HT-29 (cell line): ENCODE measurements at regions not wholly inside any gene's neighbourhood (a gene's known extent, or its start where the extent isn't known, plus 50 kb on each side); places are given as distances from the start of the nearest gene placed in this dataset.
"Not testable (repeated sequence)": the region's sequence is repeated elsewhere in the genome, so short reads cannot be mapped to it uniquely, and the experiment has no call there.

ENCODE experiments used
- DNase-seq: peaks from one replicate; pipeline ENCODE4 v3.0.0-alpha.2; 2015; ENCODE audit warnings: low spot score

DNA sequence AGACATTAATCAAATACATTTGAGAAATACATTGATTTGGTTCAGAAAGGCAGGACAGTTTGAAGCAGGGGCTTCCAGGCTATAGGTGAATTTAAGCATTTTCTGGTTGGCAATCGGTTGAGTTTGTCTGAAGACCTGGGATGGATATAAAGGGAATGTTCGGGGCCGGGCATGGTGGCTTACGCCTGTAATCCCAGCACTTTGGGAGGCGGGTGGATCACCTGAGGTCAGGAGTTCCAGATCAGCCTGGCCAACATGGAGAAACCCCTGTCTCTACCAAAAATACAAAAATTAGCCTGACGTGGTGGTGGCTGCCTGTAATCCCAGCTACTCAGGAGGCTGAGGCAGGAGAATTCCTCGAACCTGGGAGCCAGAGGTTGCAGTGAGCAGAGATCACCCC is 166.5 kb upstream of the ATP10A start:
- DNase-seq, result not testable (repeated sequence)

DNA sequence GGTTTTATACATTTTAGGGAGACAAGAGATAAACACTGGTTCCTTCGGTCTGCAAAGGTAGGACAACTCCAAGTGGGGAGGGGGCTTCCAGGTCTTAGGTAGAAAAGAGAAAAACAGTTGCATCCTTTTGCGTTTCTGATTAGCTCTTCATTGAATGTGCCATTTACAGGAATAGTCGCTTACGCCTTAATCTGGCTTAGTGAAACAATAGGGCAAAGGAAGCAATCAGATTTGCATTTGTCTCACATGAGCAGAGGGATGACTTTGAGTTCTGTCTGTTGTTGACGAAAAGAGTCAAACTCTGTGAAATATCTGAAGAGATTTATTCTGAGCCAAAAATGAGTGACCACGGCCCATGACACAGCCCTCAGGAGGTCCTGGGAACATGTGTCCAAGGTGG is 166.0 kb upstream of the ATP10A start:
- no peak for DNase-seq

DNA sequence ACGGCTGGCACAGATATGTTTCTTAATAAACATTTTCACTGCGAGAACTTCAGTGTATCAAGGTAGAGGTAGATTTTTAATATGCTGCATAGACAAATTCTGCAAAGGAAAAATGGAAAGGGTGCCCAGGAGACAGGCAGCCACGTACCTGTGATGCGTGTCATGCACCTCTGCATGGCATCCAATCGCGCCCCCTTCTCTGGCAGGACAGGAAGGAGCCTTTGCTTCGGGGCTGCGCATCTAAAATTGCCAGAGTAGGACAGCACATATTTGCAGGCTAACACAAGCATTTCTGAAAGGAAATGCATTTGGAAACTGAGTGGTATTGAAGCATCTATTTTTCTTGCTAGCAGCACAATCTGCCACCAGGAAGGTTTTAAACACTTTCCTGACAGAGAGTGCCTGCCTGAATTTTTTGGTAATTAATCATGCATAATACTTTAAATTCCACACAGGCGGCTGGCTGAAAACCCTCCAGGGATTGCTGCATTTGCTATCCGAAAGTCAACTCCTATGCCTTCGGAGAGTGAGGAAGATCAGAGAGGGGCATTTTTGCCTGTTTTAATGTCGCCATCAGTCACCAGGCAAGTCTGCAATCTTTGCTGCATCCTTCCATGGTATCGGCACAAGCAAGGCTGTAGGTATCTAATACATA is 165.1 kb upstream of the ATP10A start:
- no peak for DNase-seq

DNA sequence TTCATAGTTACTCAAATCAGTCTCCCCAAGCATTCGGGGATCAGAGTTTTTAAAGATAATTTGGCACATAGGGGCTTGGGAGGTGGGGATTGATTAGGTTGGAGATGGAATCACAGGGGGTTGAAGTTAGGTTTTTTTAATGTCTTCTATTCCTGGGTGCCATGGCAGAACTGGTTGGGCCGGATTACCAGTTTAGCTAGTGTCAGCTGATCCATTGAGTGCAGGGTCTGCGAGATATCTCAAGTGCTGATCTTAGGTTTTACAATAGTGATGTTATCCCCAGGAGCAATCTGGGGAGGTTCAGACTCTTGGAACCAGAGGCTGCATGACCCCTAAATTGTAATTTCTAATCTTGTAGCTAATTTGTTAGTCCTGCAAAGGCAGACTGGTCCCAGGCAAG is 163.5 kb upstream of the ATP10A start:
- not testable (repeated sequence) for DNase-seq

DNA sequence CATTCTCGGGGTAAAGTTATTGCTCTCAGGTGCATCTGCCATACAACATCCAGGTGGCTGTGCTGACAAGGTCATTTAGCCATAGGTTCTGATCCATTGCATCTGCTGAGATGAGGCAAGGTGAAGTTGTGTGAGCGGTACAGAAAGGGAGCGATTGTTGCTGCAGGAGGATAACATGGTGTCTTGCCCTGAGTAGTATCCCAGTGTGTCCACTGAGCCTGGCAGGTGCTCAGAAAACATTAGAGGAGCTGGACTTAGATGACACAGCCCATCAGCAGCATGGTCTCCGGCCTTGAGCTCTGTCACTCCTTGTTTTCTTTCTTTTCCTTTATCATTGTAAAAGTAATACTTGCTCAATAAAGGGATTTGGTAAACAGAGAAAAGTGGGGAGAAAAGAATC is 161.1 kb upstream of the ATP10A start:
- no peak for DNase-seq

DNA sequence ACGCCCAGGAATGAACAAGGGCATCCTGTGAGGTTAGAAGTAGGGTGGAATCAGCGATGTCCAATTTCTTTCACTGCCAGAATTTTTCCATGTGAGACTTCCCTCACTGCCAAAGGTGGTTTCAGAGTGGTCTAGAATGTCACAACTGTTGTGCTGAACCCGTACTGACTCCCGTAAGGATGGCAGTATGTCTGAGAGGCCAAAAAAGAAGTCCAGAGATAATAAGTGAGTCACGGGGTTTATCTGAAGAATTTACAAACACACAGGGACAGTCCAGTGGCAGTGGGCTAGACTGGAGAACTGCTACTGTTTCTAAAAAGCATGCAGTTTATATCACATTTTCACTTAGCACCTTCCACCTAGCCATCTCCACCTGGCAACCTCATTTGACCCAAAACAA is 160.6 kb upstream of the ATP10A start:
- no peak for DNase-seq

DNA sequence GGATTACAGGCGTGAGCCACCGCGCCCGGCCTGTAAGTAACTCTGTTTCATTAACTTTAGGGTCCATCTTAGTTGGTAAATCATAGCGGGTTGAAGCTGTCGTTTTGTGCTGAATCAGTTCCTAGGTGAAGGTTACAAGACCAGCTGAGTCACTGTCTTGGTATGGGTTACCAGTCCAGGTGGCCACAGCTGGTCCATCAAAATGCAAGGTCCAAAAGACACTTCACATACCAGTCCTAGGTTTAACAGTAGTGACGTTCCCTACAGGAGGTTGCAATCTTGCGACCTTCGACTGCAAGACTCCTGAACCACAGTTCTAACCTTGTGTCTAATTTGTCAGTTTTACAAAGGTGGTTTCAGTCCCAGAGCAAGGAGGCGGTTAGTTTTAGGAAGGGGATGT is 160.1 kb upstream of the ATP10A start:
- no peak for DNase-seq

DNA sequence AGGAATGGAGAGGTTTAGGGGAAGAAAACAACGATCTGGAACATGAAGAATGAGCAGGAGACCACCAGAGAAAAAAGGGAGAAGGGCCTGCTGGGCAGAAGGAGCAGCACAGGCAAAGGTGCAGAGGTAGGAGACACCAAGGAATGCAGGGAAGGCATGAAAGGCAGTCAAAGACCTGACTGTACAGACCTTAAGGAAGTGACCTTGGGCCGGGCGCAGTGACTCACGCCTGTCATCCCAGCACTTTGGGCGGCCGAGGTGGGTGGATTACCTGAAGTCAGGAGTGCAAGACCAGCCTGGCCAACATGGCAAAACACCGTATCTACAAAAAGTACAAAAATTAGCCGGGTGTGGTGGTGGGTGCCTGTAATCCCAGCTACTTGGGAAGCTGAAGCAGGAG is 157.7 kb upstream of the ATP10A start:
- DNase-seq, result no peak

DNA sequence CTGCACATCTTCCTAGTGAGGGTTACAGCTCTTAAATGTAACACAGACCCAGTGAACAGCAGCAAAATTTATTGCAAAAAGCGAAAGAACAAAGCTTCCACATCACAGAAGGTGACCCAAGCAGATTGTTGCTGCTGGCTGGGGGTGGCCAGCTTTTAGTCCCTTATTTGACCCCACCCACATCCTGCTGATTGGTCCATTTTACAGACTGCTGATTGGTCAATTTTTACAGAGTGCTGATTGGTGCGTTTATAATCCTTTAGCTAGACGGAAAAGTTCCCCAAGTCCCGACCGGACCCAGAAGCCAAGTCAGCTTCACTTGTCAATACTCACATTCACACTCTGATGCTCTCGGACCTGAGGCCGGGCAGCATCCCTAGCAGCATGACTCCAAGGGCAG is 154.5 kb upstream of the ATP10A start:
- no peak for DNase-seq

DNA sequence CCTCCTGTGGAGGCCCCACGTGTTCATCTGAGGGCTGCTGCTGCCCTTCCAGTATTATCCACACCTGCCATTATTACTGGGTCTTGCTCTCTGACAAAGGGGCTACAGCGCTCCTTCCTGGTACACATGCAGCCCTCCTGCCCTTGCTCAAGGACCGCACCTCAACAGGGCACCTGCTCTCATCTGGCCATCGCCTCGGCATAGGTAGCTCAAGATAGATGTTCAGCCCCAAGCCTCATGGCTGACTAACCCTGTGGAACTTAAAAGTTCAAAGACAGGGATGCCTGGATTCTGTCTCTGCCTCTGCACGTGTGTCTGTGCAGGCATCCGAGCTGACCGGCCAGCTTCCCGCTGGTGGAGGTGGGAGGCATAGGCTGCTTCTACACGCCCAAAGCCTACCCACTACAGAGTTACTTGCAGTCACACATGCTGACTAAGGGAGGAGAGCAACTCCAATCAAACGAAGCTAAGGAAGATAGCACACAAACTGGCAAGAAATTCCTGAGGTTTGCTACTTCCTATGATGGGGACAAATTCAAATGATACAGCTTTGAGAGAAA is 152.5 kb upstream of the ATP10A start:
- DNase-seq, result no peak

DNA sequence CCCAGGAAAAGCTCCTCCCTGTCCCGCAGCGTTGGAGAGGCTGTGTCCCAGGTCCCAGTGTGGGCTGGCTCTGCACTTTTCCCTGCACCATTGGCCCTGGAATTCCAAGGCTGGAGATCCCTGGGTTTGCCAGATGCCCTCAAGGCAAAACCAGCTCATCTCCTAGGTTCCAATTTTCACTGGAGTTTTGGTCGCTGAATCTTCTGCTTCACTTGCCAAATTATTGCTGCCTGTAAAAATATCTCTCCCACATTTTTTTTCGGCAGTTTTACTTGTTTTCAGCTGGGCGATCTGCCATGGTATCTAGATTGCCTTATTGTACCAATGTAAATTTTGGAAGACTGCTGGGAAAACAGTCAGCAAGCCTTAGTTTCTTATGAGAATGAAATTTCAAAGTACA is 150.9 kb upstream of the ATP10A start:
- DNase-seq, result no peak

DNA sequence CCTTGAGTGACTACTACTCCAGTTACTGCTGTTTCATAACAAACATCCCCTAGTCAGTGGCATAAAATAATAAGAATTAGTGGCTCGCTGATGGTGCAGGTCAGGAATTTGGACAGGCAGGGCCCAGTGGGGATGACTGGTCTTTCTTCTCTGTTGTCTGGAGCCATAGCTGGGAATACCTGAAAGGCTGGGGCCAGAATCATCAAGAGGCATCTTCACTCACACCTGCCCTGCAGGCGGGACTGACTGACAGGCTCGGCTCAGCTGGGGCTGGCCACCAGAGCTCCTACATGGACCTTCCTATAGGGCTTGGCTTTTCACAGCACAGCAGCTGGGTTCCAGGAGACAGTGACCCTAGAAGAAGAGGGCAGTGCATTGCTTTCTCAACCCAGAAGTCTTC is 148.8 kb upstream of the ATP10A start:
- DNase-seq, result no peak

DNA sequence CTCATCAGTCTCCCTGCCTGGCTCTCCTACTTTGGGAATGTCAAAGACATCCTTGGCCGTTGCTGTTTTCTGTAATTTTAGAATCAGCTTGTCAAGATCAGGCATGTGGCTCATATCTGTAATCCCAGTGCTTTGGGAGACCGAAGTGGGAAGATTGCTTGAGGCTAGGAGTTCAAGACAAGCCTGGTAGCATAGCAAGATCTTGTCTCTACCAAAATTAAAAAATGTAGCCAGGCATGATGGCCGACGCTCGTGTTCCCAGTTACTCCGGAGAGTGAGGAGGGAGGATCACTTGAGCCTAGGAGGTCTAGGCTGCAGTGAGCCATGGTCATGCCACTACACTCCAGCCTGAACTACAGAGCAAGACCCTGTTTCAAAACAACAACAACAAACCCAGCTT is 144.0 kb upstream of the ATP10A start:
- DNase-seq, result no peak

DNA sequence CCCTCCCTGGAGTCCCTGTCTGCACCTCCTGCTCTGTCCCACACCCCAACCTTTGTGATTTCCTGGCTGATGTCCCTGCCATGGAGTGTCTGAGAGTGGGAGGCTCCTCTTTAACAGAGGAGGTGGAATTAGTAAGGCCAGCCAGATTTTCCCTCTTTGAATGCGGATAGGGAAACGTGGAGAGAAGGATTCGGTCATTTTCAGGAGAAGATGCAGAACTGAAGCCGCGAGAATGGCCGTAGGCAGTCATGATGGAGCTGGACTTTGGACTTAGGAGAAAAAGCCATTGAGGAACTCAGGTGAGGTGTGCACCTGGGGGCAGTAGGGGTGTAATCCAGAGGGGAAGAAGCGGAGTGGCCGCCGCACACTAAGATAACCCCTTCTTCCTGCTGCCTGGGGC is 138.1 kb upstream of the ATP10A start:
- no peak for DNase-seq

DNA sequence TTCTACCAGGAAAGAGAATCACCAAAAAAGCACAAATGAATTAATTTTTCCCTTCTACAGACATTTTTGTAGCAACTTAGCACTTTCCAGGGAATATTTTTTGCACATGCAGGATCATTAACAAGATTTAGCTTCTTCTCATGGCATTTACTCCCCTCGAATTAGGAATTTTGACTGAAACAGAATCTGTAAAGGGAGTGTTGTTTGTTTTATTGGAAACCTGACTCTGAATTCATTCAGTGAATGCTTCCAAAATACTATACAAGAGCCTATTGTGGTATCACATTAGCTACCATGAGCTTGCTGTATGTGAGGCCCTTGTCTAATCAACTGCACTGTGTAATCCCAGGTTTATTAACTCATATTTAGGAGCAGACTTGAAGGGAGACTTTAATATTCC is 130.4 kb upstream of the ATP10A start:
- no peak for DNase-seq

DNA sequence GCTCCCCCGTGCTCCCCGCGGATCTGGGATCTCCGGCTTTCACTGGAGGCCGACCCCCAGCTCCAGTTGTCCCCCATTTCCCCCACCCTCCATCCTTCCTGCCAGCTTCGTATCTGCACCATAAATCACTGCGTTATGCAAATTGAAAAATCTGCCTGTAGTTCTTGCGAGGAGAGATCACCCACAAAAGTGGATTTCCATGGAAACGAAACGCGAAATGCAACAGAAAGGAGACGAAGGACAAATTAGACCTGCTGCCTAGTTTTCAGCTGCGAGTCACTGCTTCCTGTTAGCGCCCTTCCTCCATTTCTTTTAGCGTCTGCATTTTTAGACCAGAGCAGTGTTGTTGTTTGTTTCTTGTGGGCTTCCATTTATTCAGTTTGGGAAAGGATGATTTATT is 127.1 kb upstream of the ATP10A start:
- DNase-seq, result no peak

DNA sequence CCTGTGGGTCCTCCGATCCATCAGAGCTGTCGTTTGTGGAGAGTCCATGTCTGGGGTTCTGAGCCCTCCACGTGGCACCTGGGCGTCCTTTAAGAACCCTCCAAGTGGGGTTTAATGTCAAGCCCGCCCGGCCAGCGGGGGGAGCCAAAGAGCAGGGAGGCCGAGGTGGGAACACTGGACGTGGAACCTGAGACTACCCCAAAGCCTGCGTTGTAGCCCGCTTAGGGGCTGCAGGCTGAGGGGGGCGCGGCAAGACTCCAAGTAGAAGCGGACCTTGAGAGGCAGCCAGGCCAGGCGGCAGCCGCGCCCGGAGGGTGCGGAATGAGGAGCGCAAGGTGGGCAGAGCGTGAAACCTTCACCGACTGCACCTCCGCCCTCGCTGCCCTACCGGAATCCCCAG is 126.2 kb upstream of the ATP10A start:
- no peak for DNase-seq

DNA sequence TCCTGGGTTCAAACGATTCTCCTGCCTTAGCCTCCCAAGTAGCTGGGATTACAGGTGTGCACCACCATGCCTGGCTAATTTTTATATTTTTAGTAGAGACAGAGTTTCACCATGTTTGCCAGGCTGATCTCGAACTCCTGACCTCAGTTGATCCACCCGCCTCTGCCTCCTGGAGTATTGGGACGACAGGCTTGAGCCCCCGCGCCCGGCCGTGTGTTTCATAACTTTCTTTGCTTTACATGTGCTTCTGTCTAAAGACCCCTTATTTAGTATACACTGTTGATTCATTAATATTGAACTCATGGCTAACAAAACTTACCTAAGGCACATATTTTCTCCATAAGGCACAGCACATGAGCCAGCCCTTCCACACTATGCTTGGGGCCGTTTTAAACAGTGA is 125.6 kb upstream of the ATP10A start:
- DNase-seq, result not testable (repeated sequence)

DNA sequence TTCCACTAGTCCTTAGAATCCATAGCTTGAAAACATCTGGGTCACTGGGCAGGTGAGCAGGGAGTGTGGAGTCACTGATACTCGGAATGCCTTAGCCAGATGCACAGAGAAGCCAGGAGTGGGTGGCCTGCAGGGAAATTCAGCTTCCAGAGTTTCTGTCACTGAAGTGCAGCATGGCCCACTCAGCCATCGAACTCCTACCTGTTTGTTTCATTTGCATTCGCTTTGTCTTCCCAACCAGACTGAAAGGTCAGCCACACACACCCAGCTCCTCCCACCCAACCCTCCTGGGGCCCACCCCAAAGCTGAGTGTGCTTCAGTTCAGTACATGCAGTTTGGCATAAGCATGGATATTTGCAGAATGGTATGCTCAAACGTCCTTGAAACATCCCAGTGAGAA is 124.5 kb upstream of the ATP10A start:
- no peak for DNase-seq

DNA sequence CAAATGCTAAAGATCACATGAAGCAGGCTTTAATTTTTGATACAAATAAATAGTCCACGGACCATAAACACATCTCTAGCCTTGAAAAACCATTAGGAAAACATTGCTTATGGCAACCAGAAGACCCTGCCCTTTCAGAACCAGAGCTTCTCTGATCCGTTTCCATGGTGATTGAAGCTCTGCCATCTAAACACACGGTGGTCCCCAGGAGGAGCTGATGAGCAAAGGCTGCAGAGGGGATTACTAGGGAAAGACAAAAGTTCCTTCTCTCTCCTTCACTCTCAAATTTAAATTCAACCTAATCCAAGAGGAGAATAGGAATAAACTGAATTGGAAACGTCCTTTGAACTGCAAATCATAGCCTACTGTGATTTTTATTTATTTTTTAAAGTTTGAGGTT is 122.0 kb upstream of the ATP10A start:
- no peak for DNase-seq

DNA sequence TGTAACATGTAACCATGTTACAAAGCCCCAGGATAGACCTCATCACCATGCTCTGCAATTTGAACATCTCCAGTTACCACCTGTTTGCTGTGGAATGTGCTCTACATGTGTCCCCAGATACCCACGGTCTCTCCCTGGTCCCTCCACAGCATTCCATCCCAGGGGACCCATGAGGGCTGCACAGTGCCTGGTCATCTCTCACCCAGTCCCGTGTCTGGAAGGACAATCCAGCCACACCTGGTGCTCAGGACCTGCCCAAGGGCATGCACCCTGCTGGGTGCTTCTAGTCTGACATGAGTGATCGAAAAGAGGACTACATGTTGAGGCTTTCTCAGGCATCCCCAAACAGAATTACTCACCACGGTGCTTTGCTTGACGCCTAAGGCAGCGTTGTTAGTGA is 119.6 kb upstream of the ATP10A start:
- no peak for DNase-seq

DNA sequence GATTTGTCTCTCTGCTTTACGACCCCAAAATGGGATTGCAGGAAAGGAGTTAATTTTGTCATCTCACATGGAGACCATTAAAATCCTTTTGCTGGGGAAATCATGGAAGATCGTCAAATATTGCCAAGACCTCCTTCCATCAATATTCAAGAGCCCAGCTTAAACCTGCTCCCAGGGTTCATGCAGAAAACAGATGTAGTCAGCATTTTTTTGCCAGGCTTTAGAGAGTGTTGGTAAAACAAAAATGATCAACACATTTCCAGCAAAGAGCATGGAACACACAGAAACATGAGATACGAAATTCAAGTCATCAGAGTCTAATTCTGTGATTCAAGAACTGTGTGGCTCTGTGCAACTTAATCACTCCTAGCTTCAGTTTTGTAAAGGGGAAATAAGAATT is 118.0 kb upstream of the ATP10A start:
- DNase-seq, result no peak

DNA sequence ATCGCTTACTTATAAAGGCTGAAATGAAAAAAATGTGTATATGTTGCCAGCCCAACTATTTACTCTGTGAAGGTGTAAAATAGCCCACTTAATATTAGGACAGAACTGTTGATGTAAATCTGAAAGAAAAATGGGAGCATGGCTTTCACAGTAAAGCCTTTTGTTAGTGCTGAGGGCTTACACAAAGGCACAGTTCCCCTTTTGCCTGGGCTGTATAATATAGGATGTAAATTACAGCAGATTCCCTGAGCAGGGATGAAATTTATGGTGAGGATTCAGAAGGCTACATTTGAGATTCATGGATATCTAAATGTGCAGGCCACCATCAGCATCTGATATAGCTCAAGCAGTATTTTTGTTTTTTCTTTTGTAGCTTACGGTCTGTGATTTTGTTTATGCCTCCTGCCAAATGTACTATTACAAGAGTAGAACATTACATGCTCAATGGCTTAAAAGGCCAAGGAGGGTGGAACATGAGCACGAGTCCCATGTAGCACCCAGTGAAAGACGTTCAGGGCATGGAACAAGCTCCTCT is 109.1 kb upstream of the ATP10A start:
- DNase-seq, result no peak

DNA sequence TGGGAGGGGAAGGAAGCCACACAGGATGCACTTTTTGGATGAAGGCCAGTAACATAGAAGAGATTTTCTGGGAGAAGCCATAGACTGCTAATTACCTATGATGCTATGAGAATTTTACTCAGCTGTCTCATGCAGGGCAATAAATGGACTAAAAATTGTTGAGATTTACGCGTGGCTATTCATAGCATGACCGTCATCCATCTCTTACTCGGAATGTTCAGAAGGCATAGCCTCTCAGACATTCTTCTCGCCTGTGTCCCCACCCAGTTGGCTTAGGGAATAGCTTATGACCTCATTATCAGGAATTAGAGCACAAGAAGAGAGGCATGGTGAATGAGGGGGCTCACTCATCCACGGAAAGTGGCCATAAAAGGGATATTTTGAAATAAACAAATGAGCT is 107.9 kb upstream of the ATP10A start:
- DNase-seq, result no peak
